Stimulated activated naive CD8-positive, alpha-beta T cell treated with anti-CD3 and anti-CD28 coated beads, Interleukin-15, amount 100 ng/mL, for 72 hours (primary cell): ENCODE measurements at regions not wholly inside any gene's neighbourhood (a gene's known extent, or its start where the extent isn't known, plus 50 kb on each side); places are given as distances from the start of the nearest gene placed in this dataset.
A peak's percentile ranks its signal among the peaks of the same experiment; 100 is the strongest.
"Not testable (repeated sequence)": the region's sequence is repeated elsewhere in the genome, so short reads cannot be mapped to it uniquely, and the experiment has no call there.

ENCODE experiments used
- ATAC-seq: fragments of 150-1000 bp; cut with Tn5 transposase; 2 replicates; pipeline ENCODE4 v1.10.0; 2021; ENCODE audit warnings: mild to moderate bottlenecking, moderate library complexity
- DNase-seq, 2 donors: peaks; one replicate each; pipeline ENCODE4 v3.0.0; 2021 to 2022
- H3K27ac Mint-ChIP-seq, 2 donors: one replicate each; pipeline ENCODE4 v1.8.0; 2022; ENCODE audit warnings: mild to moderate bottlenecking in 2 of 2, mixed read lengths in 2 of 2, moderate library complexity in 2 of 2
- H3K27me3 Mint-ChIP-seq: one replicate; pipeline ENCODE4 v1.8.0; 2022; ENCODE audit warnings: mixed read lengths
- H3K4me1 Mint-ChIP-seq: one replicate; pipeline ENCODE4 v1.8.0; 2022; ENCODE audit warnings: mild to moderate bottlenecking, mixed read lengths
- H3K4me3 Mint-ChIP-seq, 2 donors: one replicate each; pipeline ENCODE4 v1.8.0; 2022; ENCODE audit warnings: mild to moderate bottlenecking in 2 of 2, mixed read lengths in 2 of 2, moderate library complexity in 1 of 2
- H3K9me3 Mint-ChIP-seq, 2 donors: one replicate each; pipeline ENCODE4 v1.8.0; 2022; ENCODE audit warnings: mixed read lengths in 2 of 2

- H3K9me3 Mint-ChIP-seq = peaks cover 0 to 5% of the 10 kb centered on the region in 2 donors
- peaks cover 52% of the 10 kb centered on the region for H3K4me1 Mint-ChIP-seq
- no peak overlapping the region for H3K27ac Mint-ChIP-seq
- ATAC-seq = no peak
- peaks cover 26% of the 10 kb centered on the region for H3K27me3 Mint-ChIP-seq
- H3K4me3 Mint-ChIP-seq = no peak overlapping the region
- DNase-seq = no peak
These were observed 148.4 kb upstream of the STMND1 start for GRCh38 chr6:16953446-16953845.

DNA sequence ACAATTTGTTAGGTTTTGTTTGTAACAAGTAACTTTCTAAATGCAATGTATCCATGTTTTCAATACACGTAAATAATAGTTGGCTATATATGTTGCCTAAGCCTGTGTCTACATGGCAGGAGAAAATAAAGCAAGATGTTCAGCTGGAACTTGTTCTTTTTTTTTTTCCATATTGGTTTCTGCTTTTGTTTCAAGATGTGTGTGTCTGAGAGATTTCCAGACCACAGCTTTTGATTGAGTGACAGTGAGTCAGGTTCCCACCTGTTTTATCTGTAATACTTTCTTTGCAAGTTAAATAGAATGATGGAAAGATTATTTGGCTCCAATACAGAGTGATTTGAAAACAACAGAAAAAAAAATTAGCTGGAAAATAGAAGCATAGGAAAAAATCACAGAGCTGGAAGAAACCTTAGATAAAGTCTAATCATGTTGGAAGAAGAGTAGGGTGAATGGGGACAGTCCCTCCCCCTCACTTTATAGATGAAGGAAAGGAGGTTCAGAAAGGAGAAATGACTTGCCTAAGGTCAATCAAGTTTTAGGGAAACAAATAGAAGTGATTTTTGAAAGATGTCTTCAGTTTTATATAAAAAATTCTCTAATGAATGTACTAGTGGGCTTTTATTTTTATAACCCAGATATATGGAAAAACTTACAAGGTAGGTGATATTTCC, 150.9 kb upstream of the STMND1 start:
- Mint-ChIP-seq H3K4me1 (peaks cover 54% of the 10 kb centered on the region), H3K27ac (no peak overlapping the region)
- peak; percentile 88 for ATAC-seq

DNA sequence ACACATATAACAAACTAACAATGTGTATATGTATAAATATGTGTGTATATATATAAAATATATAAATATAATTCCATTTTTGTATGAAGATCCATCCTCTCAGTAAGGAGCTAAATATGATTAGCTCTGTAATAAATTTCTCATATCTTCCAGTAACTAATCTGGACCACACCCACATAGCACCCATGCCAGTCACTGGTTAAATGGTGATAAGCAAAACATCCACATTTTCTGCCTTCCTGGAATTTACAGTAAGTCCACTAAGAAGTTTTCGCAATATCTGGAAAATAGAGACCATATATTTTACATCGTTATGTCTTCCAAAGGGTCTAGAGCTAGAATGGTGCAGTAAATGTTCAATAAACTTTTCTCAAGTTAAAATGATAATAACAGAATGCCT, 151.5 kb upstream of the STMND1 start:
- ATAC-seq (no peak), DNase-seq (no peak)
- Mint-ChIP-seq H3K4me3 (no peak overlapping the region), H3K27ac (no peak overlapping the region), H3K9me3 (peaks cover 0 to 5% of the 10 kb centered on the region in 2 donors), H3K27me3 (peaks cover 50% of the 10 kb centered on the region), H3K4me1 (peaks cover 49% of the 10 kb centered on the region)

More for the DNA sequence above, 150.9 kb upstream of the STMND1 start:
- Mint-ChIP-seq H3K9me3 (peaks cover 0 to 5% of the 10 kb centered on the region in 2 donors), H3K27me3 (peaks cover 45% of the 10 kb centered on the region), H3K4me3 (peak overlapping the region; percentile 34 to 62)
- no peak for DNase-seq

- H3K4me1 Mint-ChIP-seq = peaks cover 49% of the 10 kb centered on the region
- peaks cover 51% of the 10 kb centered on the region for H3K27me3 Mint-ChIP-seq
- H3K9me3 Mint-ChIP-seq = peaks cover 0 to 5% of the 10 kb centered on the region in 2 donors
- ATAC-seq (no peak), DNase-seq (no peak)
- no peak overlapping the region for H3K27ac Mint-ChIP-seq
- no peak overlapping the region for H3K4me3 Mint-ChIP-seq
These were observed 152.1 kb upstream of the STMND1 start for GRCh38 chr6:16949716-16950115.

GRCh38 chr6:16948396-16948795, 153.5 kb upstream of the STMND1 start:
- Mint-ChIP-seq H3K9me3 (peaks cover 0 to 5% of the 10 kb centered on the region in 2 donors), H3K4me1 (peaks cover 49% of the 10 kb centered on the region), H3K27me3 (peaks cover 56% of the 10 kb centered on the region), H3K4me3 (no peak overlapping the region), H3K27ac (no peak overlapping the region)
- no peak for ATAC-seq
- DNase-seq = no peak

DNA sequence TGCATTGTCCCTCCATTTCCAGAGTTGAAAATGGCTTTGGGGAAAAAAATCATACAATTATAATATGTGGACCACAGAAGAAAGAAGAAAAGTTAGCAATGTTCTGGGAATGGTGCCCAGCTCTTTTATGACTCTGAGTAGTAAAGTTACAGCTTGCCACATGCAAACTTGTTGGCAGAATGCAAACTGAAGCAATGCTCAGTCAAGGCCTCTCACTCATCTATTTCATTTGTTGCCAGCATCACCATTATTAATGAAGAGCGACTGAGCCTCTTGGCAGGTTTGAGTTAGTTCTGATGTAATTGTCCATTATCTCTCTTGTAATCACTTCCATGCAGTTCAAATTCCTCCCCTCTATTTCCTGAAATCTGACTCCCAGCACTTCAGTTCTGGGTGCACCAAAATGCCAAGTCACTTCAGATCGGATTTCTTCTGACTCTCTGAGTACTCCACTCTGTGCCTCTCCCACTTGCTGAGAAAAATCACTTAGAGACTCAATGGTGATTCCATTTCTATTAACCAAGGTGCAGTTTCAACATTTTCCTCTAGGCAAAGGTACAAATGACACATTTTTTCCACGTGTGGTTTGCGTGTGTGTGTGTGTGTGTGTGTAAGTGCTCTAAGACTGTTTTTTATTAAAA, 154.4 kb upstream of the STMND1 start:
- Mint-ChIP-seq H3K4me3 (no peak overlapping the region), H3K27ac (no peak overlapping the region), H3K4me1 (peaks cover 42% of the 10 kb centered on the region), H3K27me3 (peaks cover 54% of the 10 kb centered on the region), H3K9me3 (no peaks in the 10 kb centered on the region)
- ATAC-seq (no peak), DNase-seq (no peak)

GRCh38 chr6:16944596-16944995, 157.3 kb upstream of the STMND1 start:
- H3K27ac Mint-ChIP-seq = no peak overlapping the region
- peaks cover 26% of the 10 kb centered on the region for H3K4me1 Mint-ChIP-seq
- H3K9me3 Mint-ChIP-seq = no peaks in the 10 kb centered on the region
- DNase-seq = no peak
- H3K4me3 Mint-ChIP-seq = no peak overlapping the region
- no peak for ATAC-seq
- H3K27me3 Mint-ChIP-seq = peaks cover 80% of the 10 kb centered on the region

- DNase-seq (no peak), ATAC-seq (no peak)
- no peaks in the 10 kb centered on the region for H3K9me3 Mint-ChIP-seq
- H3K4me3 Mint-ChIP-seq = no peak overlapping the region
- H3K27me3 Mint-ChIP-seq = peaks cover 93% of the 10 kb centered on the region
- H3K27ac Mint-ChIP-seq = no peak overlapping the region
- peaks cover 6% of the 10 kb centered on the region for H3K4me1 Mint-ChIP-seq
These were observed 162.0 kb upstream of the STMND1 start for GRCh38 chr6:16939839-16940238.

GRCh38 chr6:16939351-16939750, 162.5 kb upstream of the STMND1 start:
- Mint-ChIP-seq H3K4me3 (no peak overlapping the region), H3K4me1 (peaks cover 6% of the 10 kb centered on the region), H3K27ac (no peak overlapping the region), H3K9me3 (no peaks in the 10 kb centered on the region), H3K27me3 (peaks cover 93% of the 10 kb centered on the region)
- ATAC-seq = no peak
- no peak for DNase-seq

- DNase-seq (no peak), ATAC-seq (no peak)
- Mint-ChIP-seq H3K4me1 (peaks cover 6% of the 10 kb centered on the region), H3K27ac (no peak overlapping the region), H3K27me3 (peaks cover 85% of the 10 kb centered on the region), H3K9me3 (no peaks in the 10 kb centered on the region), H3K4me3 (no peak overlapping the region)
These were observed 165.0 kb upstream of the STMND1 start for GRCh38 chr6:16936893-16937292.

DNA sequence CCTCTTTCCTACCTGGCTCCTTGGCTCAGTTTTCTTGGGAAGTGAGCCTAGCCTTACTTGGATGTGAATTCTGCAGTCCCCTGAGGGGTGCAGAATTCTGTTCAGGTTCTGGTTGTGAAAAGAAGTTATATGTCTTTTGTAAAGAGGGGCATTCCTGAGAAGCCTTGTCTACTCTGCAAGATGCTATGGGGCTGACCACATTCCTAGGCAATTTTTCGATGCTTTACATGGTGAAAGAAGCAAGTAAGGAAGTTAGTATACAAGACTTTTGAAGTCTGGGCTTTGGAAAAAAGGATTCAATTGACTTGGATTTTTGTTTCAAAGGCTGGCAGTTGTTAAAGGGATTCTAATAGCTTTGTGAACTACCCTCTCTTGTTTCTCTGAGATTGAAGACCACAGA, 167.9 kb upstream of the STMND1 start:
- Mint-ChIP-seq H3K9me3 (no peaks in the 10 kb centered on the region), H3K4me3 (no peak overlapping the region), H3K4me1 (peaks cover 3% of the 10 kb centered on the region), H3K27me3 (peaks cover 62% of the 10 kb centered on the region), H3K27ac (no peak overlapping the region)
- DNase-seq = no peak
- no peak for ATAC-seq

DNA sequence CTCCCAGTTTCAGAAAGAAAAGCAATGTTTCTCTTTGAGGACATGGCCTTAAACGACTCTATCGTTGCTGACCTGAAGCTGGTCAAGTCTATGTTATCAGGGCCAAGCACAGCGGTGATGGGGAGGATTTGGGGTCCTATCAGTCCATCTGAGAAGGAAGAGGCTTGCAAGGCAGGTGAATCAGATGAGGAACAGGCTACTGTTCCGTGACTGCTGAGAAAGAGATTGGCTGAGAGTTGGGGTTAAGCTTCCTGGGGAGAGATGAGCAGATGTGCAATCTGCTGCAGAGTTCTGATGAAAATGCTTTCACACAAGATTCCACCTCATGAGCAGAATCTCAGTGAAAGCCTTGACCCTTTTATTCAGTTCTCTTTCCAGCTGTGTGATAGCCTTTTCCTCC, 168.3 kb upstream of the STMND1 start:
- Mint-ChIP-seq H3K4me1 (no peaks in the 10 kb centered on the region), H3K27ac (no peak overlapping the region), H3K9me3 (no peaks in the 10 kb centered on the region), H3K27me3 (peaks cover 57% of the 10 kb centered on the region), H3K4me3 (no peak overlapping the region)
- no peak for ATAC-seq
- DNase-seq = no peak

GRCh38 chr6:16932920-16933319, 168.9 kb upstream of the STMND1 start:
- Mint-ChIP-seq H3K9me3 (no peaks in the 10 kb centered on the region), H3K27ac (no peak overlapping the region), H3K4me1 (no peaks in the 10 kb centered on the region), H3K4me3 (no peak overlapping the region), H3K27me3 (peaks cover 51% of the 10 kb centered on the region)
- ATAC-seq (no peak), DNase-seq (no peak)

DNA sequence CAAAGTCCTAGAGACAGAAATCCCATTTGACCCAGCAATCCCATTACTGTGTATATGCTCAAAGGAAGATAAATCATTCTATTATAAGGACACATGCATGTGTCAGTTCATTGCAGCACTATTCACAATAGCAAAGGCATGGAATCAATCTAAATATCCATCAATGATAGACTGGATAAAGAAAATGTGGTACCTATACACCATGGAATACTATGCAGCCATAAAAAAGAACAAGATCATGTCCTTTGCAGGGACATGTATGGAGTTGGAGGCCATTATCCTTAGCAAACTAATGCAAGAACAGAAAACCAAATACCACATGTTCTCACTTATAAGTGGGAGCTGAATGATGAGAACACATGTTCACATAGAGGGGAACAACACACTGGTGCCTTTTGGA, 169.8 kb upstream of the ATXN1 start:
- H3K4me3 Mint-ChIP-seq, H3K4me1 Mint-ChIP-seq, H3K27ac Mint-ChIP-seq, H3K9me3 Mint-ChIP-seq, DNase-seq, ATAC-seq: not testable (repeated sequence)
- peaks cover 36% of the 10 kb centered on the region for H3K27me3 Mint-ChIP-seq

DNA sequence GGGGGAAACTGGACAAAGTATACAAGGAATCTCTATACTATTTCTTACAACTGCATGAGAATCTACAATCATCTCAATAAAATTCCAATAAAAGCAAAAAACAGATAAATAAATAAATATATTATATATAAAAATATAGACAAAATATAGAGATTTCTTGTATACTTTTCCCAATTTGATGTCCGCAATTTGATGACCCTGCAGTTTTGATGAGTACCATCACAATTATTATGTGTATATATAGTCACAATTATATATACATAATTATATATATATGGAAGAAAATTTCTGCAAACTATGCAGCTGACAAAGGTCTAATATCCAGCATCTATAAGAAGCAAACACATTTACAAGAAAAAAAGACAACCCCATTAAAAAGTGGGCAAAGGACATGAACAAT, 169.2 kb upstream of the ATXN1 start:
- Mint-ChIP-seq H3K9me3 (no peaks in the 10 kb centered on the region), H3K4me3 (no peak overlapping the region), H3K4me1 (no peaks in the 10 kb centered on the region), H3K27me3 (peaks cover 30% of the 10 kb centered on the region), H3K27ac (no peak overlapping the region)
- ATAC-seq (no peak), DNase-seq (no peak)

DNA sequence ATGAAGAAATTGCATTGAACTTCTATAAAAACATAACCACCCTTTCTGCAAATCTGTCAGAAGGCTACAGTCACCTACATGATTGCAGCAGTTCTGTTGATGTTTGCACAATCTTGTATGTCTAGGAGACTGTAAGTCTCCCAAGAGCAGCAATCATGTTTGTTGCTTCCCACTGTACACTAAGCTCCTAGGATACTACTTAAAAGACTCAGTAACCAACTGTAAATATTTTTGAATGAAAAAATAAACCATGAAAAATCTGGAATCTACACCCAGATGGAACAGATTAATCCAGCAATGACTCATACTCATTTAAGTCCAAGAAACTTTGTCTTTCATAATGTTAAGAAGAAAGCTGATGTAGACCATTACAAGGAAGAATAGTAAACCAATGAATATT, 168.5 kb upstream of the ATXN1 start:
- Mint-ChIP-seq H3K4me3 (no peak overlapping the region), H3K9me3 (no peaks in the 10 kb centered on the region), H3K27me3 (peaks cover 24% of the 10 kb centered on the region), H3K27ac (no peak overlapping the region), H3K4me1 (no peaks in the 10 kb centered on the region)
- DNase-seq (no peak), ATAC-seq (no peak)

- H3K9me3 Mint-ChIP-seq = no peaks in the 10 kb centered on the region
- peaks cover 11% of the 10 kb centered on the region for H3K27me3 Mint-ChIP-seq
- H3K4me3 Mint-ChIP-seq = no peak overlapping the region
- DNase-seq (no peak), ATAC-seq (no peak)
- H3K27ac Mint-ChIP-seq = no peak overlapping the region
- no peaks in the 10 kb centered on the region for H3K4me1 Mint-ChIP-seq
These were observed 167.1 kb upstream of the ATXN1 start for GRCh38 chr6:16928387-16928786.
